RWPE1 (cell line): ENCODE measurements at regions not wholly inside any gene's neighbourhood (a gene's known extent, or its start where the extent isn't known, plus 50 kb on each side); places are given as distances from the start of the nearest gene placed in this dataset.

Experiments
- CTCF ChIA-PET: fragments of 350-600 bp; sonication (Branson Sonifier 250); formaldehyde crosslinking; extraction: SDS; loops from one replicate; lab custom pipeline; 2021; lab: Yijun Ruan, JAX
- POLR2A ChIA-PET: fragments of 400-600 bp; formaldehyde crosslinking; extraction: SDS; loops from one replicate; lab custom pipeline; 2020; ENCODE audit warnings: antibody characterized with exemption; ENCODE audit not compliant: low non-redundant PET; lab: Yijun Ruan, JAX
- DNase-seq: peaks from one replicate; pipeline ENCODE4 v3.0.0; 2012; ENCODE audit warnings: low spot score
- H3K27ac ChIP-seq: fragments of 450-650 bp; 2 replicates; pipeline ENCODE4 v1.5.1; 2017
- CTCF ChIP-seq: fragments of 450-650 bp; conservative IDR thresholded peaks from 2 replicates; pipeline ENCODE4 v1.5.1; 2017; ENCODE audit warnings: low read depth, mild to moderate bottlenecking

GRCh38 chr2:220151341-220151740 is 523.9 kb downstream of the SLC4A3 start:
- TF ChIP-seq CTCF: no peak
- no peak overlapping the region for H3K27ac ChIP-seq
- DNase-seq: no peak
- ChIA-PET CTCF (no interaction called here), POLR2A (no interaction called here)

DNA sequence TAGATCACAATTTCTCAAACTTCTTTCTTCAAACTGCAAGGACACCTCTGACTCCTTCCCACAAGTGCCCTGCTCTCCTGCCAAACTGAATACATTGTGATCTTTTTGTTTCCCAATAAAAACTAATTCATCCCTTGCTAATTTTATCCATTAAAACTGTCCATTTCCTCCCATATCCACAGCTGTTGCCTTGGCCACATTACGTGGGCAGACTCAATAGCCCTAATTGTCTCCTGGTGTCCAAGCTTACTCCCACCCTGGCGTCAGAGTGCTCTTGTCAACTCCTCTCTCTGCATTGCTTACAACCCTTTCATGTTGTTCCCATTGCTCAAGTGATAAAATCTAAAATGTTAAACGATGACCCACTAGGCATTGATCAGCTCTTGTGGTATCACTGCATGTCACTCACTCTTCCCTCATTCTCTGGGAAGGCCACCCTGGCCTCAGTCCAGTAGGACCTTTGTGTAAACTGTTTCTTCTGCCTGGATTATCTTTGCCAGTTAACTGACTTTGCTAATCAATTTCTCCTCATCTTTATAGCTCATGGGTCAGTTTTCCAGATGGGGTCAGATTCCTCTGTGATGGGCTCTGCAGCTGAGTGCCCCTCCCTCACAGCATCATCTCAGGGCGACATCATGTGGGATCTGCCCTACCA is 525.0 kb downstream of the SLC4A3 start:
- CTCF ChIA-PET: interaction anchor here (0.6 kb wide), 1 partner anchor 177 kb away, joined by 5 read pairs; no protein-coding TSS in a partner anchor
- no peak overlapping the region for H3K27ac ChIP-seq
- POLR2A ChIA-PET: no interaction called here
- no peak for TF ChIP-seq CTCF
- DNase-seq: no peak

GRCh38 chr2:220153118-220153517 is 525.7 kb downstream of the SLC4A3 start:
- TF ChIP-seq CTCF: no peak
- POLR2A ChIA-PET: no interaction called here
- no peak for DNase-seq
- H3K27ac ChIP-seq: no peak overlapping the region
- CTCF ChIA-PET: interaction anchor here (0.6 kb wide), 1 partner anchor 176 kb away, joined by 5 read pairs; no protein-coding TSS in a partner anchor

DNA sequence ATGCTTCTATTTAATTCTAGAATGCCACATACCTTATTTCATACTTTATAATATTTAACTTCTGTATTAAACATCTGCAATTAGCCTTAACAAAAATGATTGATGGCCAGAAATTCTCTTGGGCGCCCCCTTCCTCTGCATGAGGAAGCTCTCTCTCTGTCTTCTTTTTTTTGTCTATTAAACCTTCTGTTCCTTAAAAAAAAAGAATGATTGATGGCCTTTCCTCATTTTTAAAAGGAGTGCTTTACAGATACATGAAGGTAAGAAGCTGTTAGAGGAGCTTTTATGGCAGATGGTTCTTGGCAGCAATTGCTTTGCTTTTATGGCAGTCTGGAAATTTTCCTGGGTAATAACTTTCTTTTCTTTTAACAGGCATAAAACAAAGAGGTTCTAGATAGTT is 526.9 kb downstream of the SLC4A3 start:
- DNase-seq: no peak
- no peak overlapping the region for H3K27ac ChIP-seq
- ChIA-PET CTCF (interaction anchor here (0.6 to 1.2 kb wide), 4 partner anchors 125 to 1681 kb away, joined by 3 to 4 read pairs (median 3); no protein-coding TSS in a partner anchor), POLR2A (no interaction called here)
- TF ChIP-seq CTCF: no peak

DNA sequence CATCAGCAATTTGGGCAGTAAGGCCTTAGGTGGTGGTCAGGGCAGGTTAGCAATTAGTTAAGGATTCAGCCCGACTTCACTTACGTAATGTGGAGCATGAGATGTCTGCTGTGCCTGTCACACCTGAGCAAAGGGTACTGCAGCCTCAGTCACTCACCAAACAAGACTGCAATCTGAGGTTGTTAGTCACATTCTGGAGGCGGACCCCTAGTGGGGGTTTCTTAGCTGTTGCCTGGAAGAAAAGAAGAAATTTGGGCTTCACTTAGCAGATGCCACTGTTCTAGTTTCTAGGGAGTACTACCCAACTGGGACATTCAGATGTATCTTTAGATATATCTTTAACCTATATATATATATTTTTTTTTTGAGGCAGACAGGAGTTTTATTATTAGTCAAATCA is 529.9 kb downstream of the SLC4A3 start:
- POLR2A ChIA-PET: no interaction called here
- no peak for DNase-seq
- TF ChIP-seq CTCF: no peak
- no peak overlapping the region for H3K27ac ChIP-seq
- CTCF ChIA-PET: no interaction called here

DNA sequence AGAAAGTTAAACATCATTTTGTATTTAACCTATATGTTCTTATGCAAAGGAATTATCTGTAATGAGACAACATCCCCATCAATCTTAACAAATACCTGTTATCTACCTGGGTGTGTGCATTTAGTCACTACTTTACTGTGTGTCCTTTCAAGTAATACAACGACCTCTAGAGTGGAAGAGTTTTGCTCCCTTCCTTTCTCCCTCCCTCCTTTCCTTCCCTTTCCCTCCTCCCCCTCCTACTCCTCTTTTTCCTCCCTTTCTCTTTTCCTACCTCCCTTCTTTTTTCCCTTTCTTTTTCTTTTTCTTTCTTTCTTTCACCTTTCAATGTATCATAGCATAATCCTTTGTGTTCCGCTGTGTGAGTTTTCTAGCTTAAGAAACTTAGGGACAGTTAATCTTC is 532.3 kb downstream of the SLC4A3 start:
- no peak for TF ChIP-seq CTCF
- H3K27ac ChIP-seq: no peak overlapping the region
- DNase-seq: no peak
- CTCF ChIA-PET: no interaction called here
- POLR2A ChIA-PET: no interaction called here
